NCI-H1930 (cell line): ENCODE measurements at regions not wholly inside any gene's neighbourhood (a gene's known extent, or its start where the extent isn't known, plus 50 kb on each side); places are given as distances from the start of the nearest gene placed in this dataset.
"Not testable (repeated sequence)": the region's sequence is repeated elsewhere in the genome, so short reads cannot be mapped to it uniquely, and the experiment has no call there.

Source experiments
- DNase-seq, 2 experiments: peaks; one replicate each; lab custom pipeline; 2025; lab: John Stamatoyannopoulos, UW

- not testable (repeated sequence) for DNase-seq
Measured at GRCh38 chr10:15921423-15921945, 61.2 kb upstream of the MINDY3 start.

- DNase-seq, result no peak
Measured at GRCh38 chr10:15931376-15931775, 71.1 kb upstream of the MINDY3 start.

- not testable (repeated sequence) for DNase-seq
Measured at GRCh38 chr10:15939543-15939942, 79.2 kb upstream of the MINDY3 start.

GRCh38 chr10:15943426-15943825 is 83.1 kb upstream of the MINDY3 start:
- DNase-seq, result no peak

DNA sequence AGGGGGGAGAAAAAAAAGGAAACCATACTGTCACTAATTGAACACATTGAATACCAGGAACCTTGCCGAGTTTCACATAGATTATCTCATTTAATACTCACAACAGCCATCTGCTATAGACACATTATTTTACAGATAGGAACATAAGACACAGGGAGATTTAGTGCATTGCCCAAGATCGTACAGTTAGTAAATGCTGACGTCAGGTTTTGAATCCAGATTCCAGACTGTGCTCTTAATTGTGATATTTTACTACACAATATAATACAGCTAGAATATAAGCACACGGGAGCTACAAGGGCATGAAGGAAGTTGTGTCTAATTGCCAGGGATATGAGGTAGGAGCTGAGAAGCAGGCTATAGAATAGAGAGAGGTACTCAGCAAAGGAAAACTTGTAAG is 93.9 kb upstream of the MINDY3 start:
- no peak for DNase-seq

GRCh38 chr10:15960277-15960676 is 100.0 kb upstream of the MINDY3 start:
- no peak for DNase-seq

GRCh38 chr10:15972736-15973135 is 112.4 kb upstream of the MINDY3 start:
- not testable (repeated sequence) for DNase-seq

DNA sequence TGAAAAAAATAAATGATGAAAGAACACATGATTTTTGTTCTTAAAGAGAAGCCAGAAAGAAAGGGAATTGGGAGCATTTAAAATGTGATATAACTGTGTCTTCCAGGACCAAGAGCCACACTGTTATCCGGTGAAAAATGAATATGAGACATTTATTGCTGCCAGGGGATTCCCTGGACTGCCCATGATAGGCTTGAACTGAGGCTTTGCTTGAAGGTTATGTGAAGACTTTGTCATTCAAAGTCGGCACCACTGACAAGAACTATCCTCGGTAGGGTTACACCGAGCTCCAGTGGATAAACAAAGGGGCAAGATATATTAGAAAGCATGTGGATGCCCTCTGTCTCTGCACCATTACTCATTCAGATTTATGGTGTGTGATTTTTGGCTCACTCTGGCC is 125.4 kb upstream of the MINDY3 start:
- no peak for DNase-seq

GRCh38 chr10:15990535-15991129 is 130.3 kb upstream of the MINDY3 start:
- DNase-seq, result no peak

GRCh38 chr10:15997313-15997712 is 137.0 kb upstream of the MINDY3 start:
- DNase-seq, result no peak

GRCh38 chr10:16001581-16001980 is 141.3 kb upstream of the MINDY3 start:
- no peak for DNase-seq

DNA sequence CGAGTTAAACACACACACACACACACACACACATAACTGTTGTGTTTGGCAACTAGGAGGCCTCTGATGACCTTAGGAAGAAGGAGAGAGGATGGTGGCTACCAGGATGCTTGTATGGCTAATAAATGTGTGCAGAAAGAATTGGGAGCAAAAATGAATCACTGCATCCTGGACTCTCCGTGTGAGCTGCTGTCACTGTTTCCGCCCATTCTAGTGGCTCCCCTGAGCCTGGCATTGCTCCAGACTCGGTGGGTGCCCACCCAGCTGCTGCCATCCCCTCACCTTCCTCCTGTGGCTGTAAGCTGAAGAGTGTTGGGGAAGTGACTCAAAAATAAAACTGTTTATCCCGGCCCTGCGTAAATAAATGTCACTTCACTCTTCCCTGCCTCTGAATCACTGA is 149.5 kb upstream of the MINDY3 start:
- no peak for DNase-seq

- no peak for DNase-seq
Measured at GRCh38 chr10:16011548-16011947, 151.2 kb upstream of the MINDY3 start.

DNA sequence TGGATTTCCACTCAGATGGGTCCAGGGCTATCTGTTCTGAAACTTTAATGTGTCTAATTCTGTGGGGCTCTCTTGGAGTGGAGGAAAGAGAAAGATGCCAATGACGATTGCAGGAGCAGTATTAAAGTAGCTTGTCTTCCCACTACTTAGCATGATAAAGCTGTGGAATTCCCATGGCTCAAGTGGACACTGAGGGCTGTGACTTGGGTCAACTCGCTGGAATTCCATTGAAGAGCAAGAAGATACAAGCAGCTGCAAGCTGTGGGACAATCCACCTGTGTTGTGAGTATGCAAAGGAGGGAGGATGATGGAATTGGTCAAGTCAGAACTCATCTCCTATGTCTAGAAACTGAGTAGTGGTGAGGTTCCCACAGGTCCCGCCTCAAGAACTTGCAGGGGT is 154.2 kb upstream of the MINDY3 start:
- no peak for DNase-seq

GRCh38 chr10:16016688-16017087 is 156.4 kb upstream of the MINDY3 start:
- no peak for DNase-seq

- no peak for DNase-seq
Measured at GRCh38 chr10:16020836-16021235, 160.5 kb upstream of the MINDY3 start.

DNA sequence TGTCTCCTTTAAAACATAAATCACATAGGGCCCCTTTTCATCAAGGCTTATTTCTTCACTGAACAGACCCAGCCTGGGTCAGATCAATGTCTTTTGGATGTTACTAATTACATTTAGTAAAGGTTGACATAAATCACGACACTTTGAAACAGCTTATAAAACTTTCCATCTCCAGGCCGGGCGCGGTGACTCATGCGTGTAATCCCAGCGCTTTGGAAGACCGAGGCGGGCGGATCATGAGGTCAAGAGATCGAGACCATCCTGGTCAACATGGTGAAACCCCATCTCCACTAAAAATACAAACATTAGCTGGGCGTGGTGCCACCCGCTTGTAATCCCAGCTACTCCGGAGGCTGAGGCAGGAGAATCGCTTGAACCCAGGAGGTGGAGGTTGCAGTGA is 166.5 kb upstream of the MINDY3 start:
- DNase-seq, result not testable (repeated sequence)

DNA sequence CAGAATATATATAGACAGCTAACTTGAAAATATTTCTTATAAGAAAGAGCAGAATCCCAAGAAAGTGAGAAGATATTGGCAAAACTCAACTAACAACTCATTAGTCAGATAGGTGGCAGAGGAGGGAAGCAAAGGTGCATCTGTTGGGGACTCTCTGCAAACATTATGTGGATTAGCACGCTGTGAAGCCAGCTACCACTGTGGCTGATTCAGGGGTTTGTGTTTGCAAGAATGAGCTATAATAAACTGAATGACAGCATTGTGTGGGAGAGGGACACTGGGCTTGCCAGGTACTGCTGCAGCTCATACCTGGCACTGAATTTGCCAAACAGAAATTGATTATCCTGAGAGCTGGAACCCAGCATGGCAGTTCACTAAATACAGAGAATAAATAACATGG is 170.3 kb upstream of the MINDY3 start:
- no peak for DNase-seq

GRCh38 chr10:16049050-16049449 is 188.7 kb upstream of the MINDY3 start:
- DNase-seq, result no peak

DNA sequence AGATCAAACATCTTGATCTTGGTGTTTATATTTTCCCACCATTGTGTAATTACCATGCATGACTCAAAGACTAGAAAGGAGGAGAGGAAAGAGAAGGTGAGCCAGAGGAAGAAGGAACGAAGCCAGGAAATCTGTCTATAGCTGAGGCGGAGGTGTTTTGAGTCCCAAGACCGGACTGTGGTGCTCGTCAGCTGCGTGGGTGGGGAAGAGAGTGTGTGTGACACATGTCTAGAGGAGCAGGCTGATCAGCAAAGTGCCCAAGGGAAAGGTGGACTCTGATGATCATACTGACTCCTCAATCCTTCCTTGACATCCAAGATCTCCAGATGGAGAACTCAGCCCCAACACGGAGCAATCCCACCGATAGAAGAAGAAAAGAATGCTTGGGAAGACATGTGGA is 189.5 kb upstream of the MINDY3 start:
- DNase-seq, result no peak

GRCh38 chr10:16063350-16063749 is 203.0 kb upstream of the MINDY3 start:
- DNase-seq, result no peak

DNA sequence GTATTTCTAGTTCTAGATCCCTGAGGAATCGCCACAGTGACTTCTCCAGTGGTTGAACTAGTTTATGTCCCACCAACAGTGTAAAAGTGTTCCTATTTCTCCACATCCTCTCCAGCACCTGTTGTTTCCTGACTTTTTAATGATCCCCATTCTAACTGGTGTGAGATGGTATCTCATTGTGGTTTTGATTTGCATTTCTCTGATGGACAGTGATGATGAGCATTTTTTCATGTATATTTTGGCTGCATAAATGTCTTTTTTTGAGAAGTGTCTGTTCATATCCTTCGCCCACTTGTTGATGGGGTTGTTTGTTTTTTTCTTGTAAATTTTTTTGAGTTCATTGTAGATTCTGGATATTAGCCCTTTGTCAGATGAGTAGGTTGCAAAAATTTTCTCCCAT is 223.2 kb upstream of the MINDY3 start:
- not testable (repeated sequence) for DNase-seq

DNA sequence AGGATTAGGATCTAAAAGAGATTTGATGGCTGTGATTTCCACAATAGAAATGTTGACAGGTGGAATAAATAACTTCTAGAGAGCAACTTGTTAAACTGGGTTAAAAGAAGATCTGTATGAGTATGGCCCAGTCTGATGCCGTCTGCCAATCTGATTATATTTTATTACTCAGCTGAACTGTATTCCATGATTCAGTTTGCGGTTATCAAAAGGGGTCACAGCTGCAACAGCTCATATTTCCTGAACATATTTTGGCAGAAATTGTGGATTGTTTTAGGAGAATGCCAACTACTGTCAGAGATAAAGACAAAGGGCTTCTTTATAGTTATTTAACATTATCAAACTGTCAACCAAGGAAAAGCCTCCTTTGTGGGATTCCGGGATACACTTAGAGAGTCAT is 244.8 kb upstream of the MINDY3 start:
- DNase-seq, result no peak
